Central memory CD8-positive, alpha-beta T cell (primary cell): ENCODE measurements at regions not wholly inside any gene's neighbourhood (a gene's known extent, or its start where the extent isn't known, plus 50 kb on each side); places are given as distances from the start of the nearest gene placed in this dataset.

Experiments used
- ATAC-seq: fragments of 150-1000 bp; cut with Tn5 transposase; replicated peaks from 2 replicates; pipeline ENCODE4 v1.10.0; 2022; ENCODE audit warnings: mild to moderate bottlenecking, moderate FRiP score, moderate number of reproducible peaks; ENCODE audit not compliant: poor library complexity, severe bottlenecking; ENCODE audit errors: extremely low read depth
- DNase-seq, 2 donors: peaks; one replicate each; pipeline ENCODE4 v3.0.0; 2021; ENCODE audit warnings: low spot score in 2 of 2
- H3K27ac Mint-ChIP-seq: one replicate; pipeline ENCODE4 v1.8.0; 2022; ENCODE audit warnings: low read depth, mild to moderate bottlenecking, moderate library complexity, mixed read lengths
- H3K27me3 Mint-ChIP-seq: one replicate; pipeline ENCODE4 v1.8.0; 2022; ENCODE audit warnings: mixed read lengths
- H3K36me3 Mint-ChIP-seq: one replicate; pipeline ENCODE4 v1.8.0; 2022; ENCODE audit warnings: mild to moderate bottlenecking, moderate library complexity, mixed read lengths; ENCODE audit not compliant: insufficient read depth
- H3K4me1 Mint-ChIP-seq: one replicate; pipeline ENCODE4 v1.8.0; 2022; ENCODE audit warnings: mixed read lengths
- H3K4me3 Mint-ChIP-seq: one replicate; pipeline ENCODE4 v1.8.0; 2022; ENCODE audit warnings: mild to moderate bottlenecking, moderate library complexity, mixed read lengths
- H3K9me3 Mint-ChIP-seq: one replicate; pipeline ENCODE4 v1.8.0; 2022; ENCODE audit warnings: mixed read lengths

DNA sequence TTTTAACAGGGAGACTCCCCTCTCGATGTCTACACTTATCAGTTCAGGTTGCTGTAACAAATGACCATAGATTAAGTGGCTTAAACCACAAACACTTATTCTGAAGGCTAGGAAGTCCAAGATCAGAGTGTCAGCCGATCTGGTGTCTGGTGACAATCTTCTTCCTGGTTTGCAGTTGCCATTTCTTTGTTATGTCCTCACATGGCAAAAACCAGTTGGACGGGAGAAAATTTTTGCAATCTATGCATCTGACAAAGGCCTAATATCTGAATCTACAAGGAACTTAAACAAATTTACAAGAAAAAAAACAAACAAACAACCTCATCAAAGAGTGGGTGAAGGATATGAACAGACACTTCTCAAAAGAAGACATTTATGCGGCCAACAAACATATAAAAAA is 116.9 kb upstream of the FOXB1 start:
- Mint-ChIP-seq H3K27ac (no peak overlapping the region), H3K4me1 (peaks cover 5% of the 10 kb centered on the region), H3K4me3 (no peak overlapping the region), H3K36me3 (no peaks in the 10 kb centered on the region), H3K9me3 (no peaks in the 10 kb centered on the region), H3K27me3 (peaks cover 71% of the 10 kb centered on the region)
- DNase-seq (no peak), ATAC-seq (no peak)

DNA sequence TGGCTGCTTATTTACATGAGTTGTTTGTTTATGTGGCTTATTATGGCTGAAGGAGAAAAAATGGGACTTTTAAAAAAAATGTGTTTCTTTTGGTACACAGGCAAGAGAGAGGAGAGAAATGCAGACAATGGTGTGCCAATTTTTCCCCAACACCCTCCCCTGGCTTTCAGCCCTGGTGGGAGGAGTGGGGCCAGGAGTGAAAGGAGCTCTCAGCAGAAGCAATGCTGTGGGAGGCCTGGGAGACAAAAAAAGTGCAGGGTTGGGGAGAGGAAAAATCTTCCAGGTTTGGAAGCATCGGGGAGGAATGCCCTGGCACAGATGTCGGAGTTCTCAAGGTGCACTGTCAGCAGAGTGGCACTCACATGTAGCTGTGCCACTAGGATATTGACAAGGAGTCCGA is 117.7 kb upstream of the FOXB1 start:
- Mint-ChIP-seq H3K27ac (no peak overlapping the region), H3K36me3 (no peaks in the 10 kb centered on the region), H3K4me3 (no peak overlapping the region), H3K9me3 (no peaks in the 10 kb centered on the region), H3K4me1 (peaks cover 5% of the 10 kb centered on the region), H3K27me3 (peaks cover 72% of the 10 kb centered on the region)
- ATAC-seq: no peak
- no peak for DNase-seq

DNA sequence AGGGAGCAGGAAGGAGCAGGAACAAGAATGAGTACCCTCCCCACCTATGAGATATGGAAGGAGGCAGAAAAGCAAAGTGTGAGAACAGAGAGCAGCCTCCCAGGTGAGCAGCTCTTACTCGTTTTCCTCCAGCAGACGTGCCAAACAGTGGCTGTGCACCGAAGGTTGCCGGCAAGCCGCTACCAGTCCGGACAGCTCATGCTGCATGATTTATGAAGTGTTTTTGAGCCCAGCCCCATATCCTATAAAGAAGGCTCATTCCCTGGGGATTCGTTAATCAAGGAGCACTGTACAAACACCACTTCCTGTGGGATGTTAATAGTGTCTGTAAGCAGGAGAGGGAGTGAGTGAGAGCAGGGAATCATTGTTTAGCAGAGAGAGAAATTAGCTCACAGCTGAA is 118.3 kb upstream of the FOXB1 start:
- H3K4me1 Mint-ChIP-seq: peaks cover 5% of the 10 kb centered on the region
- no peaks in the 10 kb centered on the region for H3K36me3 Mint-ChIP-seq
- ATAC-seq (no peak), DNase-seq (no peak)
- H3K4me3 Mint-ChIP-seq: no peak overlapping the region
- H3K27ac Mint-ChIP-seq: no peak overlapping the region
- no peaks in the 10 kb centered on the region for H3K9me3 Mint-ChIP-seq
- H3K27me3 Mint-ChIP-seq: peaks cover 66% of the 10 kb centered on the region

DNA sequence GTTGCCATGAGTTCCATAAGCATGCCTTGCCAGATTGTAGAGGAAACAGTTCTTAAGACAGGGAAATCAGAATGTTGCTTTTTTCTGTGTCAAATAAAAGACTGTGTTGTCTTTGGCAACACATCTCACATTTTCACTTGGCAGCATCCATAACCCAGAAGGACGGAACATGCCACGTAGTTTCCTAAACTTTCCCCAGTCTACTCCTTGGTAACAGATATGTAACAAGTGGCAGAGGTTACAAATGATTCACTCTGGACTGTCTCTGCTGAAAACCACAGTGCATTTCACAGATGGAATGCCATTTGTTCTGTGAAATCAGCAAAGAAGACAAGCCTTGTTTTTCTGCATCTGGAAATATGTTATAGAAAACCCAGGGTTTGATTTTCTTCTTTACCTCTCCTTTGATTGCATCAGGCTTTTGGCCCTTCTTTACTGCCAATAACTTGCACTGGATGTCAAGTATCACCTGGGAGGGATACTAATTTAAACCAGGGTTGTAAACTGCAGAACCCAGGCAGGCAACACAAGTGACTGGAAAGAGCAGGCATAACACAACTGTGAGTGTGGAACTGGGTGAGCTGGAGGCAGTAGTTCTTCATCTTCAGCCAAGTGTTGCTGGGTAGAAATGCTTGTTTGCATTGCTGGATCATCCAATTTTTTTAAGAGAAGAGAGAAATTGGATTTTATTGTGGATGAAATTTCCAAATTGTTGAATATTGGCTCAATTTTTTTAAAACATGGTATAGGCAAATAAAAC is 124.4 kb upstream of the FOXB1 start:
- H3K27ac Mint-ChIP-seq: no peak overlapping the region
- H3K36me3 Mint-ChIP-seq: no peaks in the 10 kb centered on the region
- H3K4me3 Mint-ChIP-seq: no peak overlapping the region
- no peaks in the 10 kb centered on the region for H3K4me1 Mint-ChIP-seq
- H3K27me3 Mint-ChIP-seq: peaks cover 71% of the 10 kb centered on the region
- ATAC-seq (no peak), DNase-seq (no peak)
- no peaks in the 10 kb centered on the region for H3K9me3 Mint-ChIP-seq

DNA sequence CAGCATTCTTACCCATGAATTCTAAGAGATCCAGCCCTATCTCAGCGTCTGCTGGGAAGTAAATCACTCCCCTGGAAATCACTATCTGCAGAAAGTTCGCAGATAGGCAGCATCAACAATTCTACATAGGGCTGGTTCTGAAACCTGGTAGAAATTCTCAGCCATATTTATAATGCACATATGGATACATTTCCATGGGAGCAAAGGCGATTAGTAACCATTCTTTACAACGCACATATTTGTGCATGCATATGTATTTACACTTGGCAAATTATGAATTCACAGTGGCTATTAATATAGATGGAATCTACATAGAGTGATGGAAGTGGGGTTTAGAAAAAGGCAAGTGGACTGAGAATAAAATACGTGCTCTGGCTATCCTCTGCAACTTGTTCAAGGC is 128.0 kb upstream of the FOXB1 start:
- no peak for DNase-seq
- H3K4me1 Mint-ChIP-seq: no peaks in the 10 kb centered on the region
- H3K27me3 Mint-ChIP-seq: peaks cover 69% of the 10 kb centered on the region
- H3K4me3 Mint-ChIP-seq: no peak overlapping the region
- H3K27ac Mint-ChIP-seq: no peak overlapping the region
- no peaks in the 10 kb centered on the region for H3K36me3 Mint-ChIP-seq
- H3K9me3 Mint-ChIP-seq: no peaks in the 10 kb centered on the region
- ATAC-seq: no peak

DNA sequence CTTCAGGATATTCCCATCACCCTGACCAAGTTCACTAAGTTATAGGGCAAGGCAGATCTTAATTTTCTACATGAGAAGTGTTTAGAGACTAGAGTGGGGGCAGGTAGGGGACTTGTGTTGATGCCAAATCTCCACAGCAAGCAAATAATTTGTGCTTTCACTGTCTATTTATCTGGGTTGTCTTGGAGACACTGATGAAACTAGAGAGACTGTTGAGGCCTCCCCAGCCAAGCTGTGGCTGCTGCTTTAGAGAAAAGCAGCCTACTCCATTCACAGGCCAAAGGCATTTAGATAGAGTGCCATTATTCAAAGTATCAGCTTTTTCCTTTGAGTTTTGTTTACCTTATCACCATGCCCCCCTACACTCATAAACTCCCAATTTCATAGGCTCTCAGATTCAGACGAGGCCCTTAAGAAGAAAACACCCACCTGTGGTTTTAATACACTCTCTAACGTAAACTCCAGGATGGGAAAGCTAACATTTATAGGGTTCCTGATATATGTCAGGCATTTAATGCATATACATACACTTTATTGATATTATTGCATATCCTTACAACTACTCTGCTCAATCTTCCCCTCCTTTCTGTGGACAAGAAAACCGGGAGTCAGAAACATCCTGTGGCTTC is 130.4 kb upstream of the FOXB1 start:
- Mint-ChIP-seq H3K27me3 (peaks cover 64% of the 10 kb centered on the region), H3K4me3 (no peak overlapping the region), H3K36me3 (no peaks in the 10 kb centered on the region), H3K27ac (no peak overlapping the region), H3K4me1 (no peaks in the 10 kb centered on the region), H3K9me3 (no peaks in the 10 kb centered on the region)
- ATAC-seq (no peak), DNase-seq (no peak)

DNA sequence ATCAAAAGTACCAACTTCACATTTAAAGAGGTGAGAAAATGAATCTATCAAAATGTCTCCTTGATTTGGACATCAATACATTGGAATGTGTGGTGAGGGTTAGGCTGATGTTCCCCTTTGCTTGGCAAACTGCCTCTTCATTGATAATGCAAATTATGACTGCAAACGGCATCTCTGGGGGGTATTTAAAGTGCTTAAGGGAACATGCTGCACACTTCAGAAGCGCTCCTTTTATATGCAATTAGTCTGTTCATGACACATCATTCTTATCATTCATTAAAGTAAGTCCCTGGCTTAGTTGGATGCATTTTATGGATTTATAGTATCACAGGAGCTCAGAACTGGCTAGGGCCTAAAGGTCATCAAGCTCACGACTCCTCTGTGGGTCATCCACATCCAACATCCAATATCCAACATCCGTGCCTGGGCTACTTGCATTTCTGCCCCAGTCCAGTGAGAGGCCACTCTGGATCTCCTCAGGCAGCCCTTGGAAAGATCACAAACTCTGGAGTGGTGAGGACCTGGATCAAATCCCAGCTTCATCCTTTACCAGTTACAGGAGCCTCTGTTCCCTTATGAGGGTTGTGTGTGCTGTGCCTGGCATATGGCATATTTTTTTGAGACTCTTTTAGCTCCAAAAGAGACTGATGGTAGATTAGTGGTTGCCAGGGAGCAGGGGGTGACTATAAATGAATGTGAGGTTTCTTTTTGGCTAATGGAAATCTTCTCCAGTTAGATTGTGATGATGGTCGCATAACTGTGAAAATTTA is 136.8 kb upstream of the FOXB1 start:
- no peak for DNase-seq
- H3K9me3 Mint-ChIP-seq: no peaks in the 10 kb centered on the region
- no peaks in the 10 kb centered on the region for H3K4me1 Mint-ChIP-seq
- H3K36me3 Mint-ChIP-seq: no peaks in the 10 kb centered on the region
- ATAC-seq: no peak
- H3K27me3 Mint-ChIP-seq: peaks cover 57% of the 10 kb centered on the region
- no peak overlapping the region for H3K4me3 Mint-ChIP-seq
- H3K27ac Mint-ChIP-seq: no peak overlapping the region

DNA sequence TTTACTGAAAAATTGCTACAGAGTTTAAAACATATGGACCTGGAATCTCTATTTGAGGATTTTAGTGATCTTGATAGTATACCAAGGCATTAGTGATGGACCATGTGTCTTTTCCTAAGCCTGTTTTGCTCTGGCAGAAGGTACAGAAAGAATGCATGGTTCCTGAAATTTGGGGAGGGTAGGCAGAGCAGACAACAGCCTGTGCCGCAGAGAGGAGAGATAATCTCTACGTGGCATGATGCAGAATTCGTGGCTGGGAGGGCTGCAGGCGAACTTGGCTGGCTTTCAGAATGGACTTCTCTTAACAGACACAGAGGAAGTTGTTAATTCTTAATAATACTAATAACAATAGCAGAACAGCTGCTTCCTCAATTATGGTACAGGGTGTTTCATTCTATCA is 137.5 kb upstream of the FOXB1 start:
- H3K4me1 Mint-ChIP-seq: no peaks in the 10 kb centered on the region
- no peaks in the 10 kb centered on the region for H3K9me3 Mint-ChIP-seq
- no peak overlapping the region for H3K4me3 Mint-ChIP-seq
- peaks cover 63% of the 10 kb centered on the region for H3K27me3 Mint-ChIP-seq
- H3K36me3 Mint-ChIP-seq: no peaks in the 10 kb centered on the region
- H3K27ac Mint-ChIP-seq: no peak overlapping the region
- ATAC-seq: no peak
- DNase-seq: no peak

DNA sequence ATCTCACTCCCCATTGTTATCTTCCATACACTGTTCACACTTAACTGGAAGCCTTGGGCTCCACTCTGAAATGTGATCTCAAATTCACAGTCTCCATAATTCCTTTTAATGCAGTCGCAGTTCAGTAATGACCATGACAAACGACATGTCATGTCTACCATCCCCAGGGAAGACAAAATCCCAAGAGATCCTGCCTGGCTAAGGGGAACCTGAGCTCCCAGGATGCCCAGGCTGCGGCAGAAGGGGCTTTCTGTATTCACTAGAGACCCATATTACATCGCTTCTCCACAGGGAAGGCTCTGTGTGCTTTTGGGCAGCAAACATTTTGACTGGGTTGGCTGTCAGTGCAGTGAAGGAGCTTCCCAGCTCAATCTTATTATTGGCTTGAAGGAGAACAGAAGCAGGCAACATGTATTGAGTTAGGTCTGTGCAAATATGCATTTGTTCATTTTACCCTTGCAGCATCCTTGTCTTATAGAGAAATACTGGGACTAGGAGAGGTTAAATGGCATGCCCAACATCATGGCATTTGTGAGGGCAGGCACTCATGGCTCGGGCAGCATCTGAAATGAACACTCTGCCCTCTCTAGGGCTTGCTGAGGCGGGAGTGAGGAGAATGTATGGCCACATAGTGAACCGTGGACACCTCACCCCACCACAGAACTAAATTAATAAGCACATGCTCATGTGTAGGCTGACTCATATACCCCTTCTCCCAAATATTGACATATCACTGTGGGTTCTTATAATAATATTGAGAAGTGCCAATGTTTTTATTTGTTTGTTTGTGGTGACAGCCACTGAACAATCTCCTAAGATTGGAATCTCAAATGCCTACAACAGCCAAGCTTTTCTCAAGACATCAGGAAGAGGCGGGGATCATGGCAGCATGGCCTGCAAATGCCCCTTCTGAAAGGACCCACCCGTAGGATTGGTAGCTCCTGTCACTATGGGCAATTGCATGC is 141.6 kb upstream of the FOXB1 start:
- Mint-ChIP-seq H3K4me1 (no peaks in the 10 kb centered on the region), H3K27me3 (peaks cover 56% of the 10 kb centered on the region), H3K4me3 (no peak overlapping the region), H3K9me3 (no peaks in the 10 kb centered on the region), H3K36me3 (no peaks in the 10 kb centered on the region), H3K27ac (no peak overlapping the region)
- ATAC-seq: no peak
- no peak for DNase-seq

DNA sequence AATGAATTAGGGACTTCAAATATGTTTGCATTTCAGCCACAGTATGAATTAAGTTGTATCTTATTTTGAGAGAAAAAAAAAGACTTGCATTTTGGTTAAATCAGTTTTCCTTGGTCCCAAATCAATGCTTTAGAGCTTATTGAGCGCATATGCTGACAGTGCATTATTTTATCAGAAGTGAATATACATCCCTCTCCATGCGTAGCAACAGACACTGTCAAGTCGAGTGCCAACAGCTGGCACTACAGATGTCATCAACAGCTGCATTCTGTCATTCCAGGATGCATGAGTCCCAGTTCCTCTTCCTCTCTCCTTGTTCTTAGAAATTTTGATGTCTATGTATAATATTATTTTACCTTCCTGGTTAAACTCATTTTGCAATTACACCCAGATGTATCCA is 156.1 kb upstream of the FOXB1 start:
- ATAC-seq (no peak), DNase-seq (no peak)
- H3K27ac Mint-ChIP-seq: no peak overlapping the region
- H3K4me3 Mint-ChIP-seq: no peak overlapping the region
- no peaks in the 10 kb centered on the region for H3K36me3 Mint-ChIP-seq
- no peaks in the 10 kb centered on the region for H3K4me1 Mint-ChIP-seq
- no peaks in the 10 kb centered on the region for H3K9me3 Mint-ChIP-seq
- peaks cover 37% of the 10 kb centered on the region for H3K27me3 Mint-ChIP-seq

DNA sequence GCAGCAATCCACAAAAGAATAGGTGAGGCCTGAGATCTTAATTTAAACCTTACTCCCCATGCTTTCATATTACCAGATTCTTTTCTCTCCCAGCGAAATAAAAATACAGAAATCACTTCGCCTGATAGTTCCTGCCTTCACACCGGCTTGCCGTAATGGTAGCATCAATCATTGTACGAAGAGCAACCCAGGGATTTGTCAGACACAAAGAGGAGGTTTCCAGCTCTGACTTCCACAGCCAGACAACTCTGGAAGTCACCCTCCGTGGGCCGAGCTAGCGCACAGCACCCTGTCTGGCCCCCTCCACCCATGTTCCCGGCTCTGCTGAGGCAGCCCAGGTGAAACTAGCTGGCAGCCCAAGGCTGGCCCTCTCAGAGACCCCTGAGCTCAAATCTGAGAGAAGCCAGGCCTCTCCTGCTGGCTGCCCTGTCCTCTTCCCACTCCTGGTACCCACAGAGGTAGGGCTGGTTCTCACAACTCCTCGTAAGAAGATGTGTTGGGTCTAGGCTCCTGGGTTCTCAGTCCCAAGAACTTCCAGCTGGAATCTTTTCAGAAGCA is 156.9 kb upstream of the BNIP2 start:
- Mint-ChIP-seq H3K4me3 (no peak overlapping the region), H3K36me3 (no peaks in the 10 kb centered on the region), H3K9me3 (no peaks in the 10 kb centered on the region), H3K27ac (no peak overlapping the region), H3K4me1 (no peaks in the 10 kb centered on the region), H3K27me3 (peaks cover 49% of the 10 kb centered on the region)
- DNase-seq: no peak
- ATAC-seq: no peak

DNA sequence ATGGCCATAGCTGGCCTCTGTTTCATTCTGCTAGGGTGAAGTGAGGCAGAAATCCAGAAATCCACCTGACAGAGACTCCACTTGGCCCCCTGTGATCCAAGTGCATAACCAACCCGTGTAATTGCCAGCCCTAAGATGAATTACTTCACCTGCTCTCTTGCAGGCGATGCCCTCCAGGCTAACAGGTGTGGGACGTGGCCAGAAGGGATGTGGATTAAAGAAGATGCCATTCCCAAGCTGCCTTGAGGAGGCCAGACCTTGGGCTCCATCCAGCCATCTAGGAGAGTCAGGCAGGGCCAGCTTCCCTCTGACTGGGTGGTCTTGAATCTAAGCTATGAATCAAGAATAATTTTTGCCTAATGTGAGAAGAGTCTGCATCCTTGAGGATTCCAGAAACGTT is 154.5 kb upstream of the BNIP2 start:
- no peaks in the 10 kb centered on the region for H3K9me3 Mint-ChIP-seq

More for the DNA sequence above, 154.5 kb upstream of the BNIP2 start:
- Mint-ChIP-seq H3K36me3 (no peaks in the 10 kb centered on the region), H3K27me3 (peaks cover 35% of the 10 kb centered on the region), H3K27ac (no peak overlapping the region), H3K4me1 (peaks cover 5% of the 10 kb centered on the region), H3K4me3 (no peak overlapping the region)
- DNase-seq: no peak
- no peak for ATAC-seq
